CD4-positive, alpha-beta T cell treated with Interleukin-21 for 1 hour (primary cell): ENCODE measurements at regions not wholly inside any gene's neighbourhood (a gene's known extent, or its start where the extent isn't known, plus 50 kb on each side); places are given as distances from the start of the nearest gene placed in this dataset.
"Not testable (repeated sequence)": the region's sequence is repeated elsewhere in the genome, so short reads cannot be mapped to it uniquely, and the experiment has no call there.

Experiments used
- DNase-seq: peaks from one replicate; pipeline ENCODE4 v3.0.0-alpha.2; 2020

- not testable (repeated sequence) for DNase-seq
Observed at GRCh38 chr3:15993660-15994059, 180.8 kb upstream of the GALNT15 start.

- DNase-seq, result not testable (repeated sequence)
Observed at GRCh38 chr3:15996496-15996895, 178.0 kb upstream of the GALNT15 start.

- no peak for DNase-seq
Observed at GRCh38 chr3:15997274-15997943, 177.1 kb upstream of the GALNT15 start.

- no peak for DNase-seq
Observed at GRCh38 chr3:15998911-15999310, 175.6 kb upstream of the GALNT15 start.

- no peak for DNase-seq
Observed at GRCh38 chr3:16004812-16005211, 169.7 kb upstream of the GALNT15 start.

GRCh38 chr3:16011376-16011775 lies 163.1 kb upstream of the GALNT15 start:
- DNase-seq, result no peak

GRCh38 chr3:16012086-16012485 lies 162.4 kb upstream of the GALNT15 start:
- no peak for DNase-seq

GRCh38 chr3:16013568-16013967 lies 160.9 kb upstream of the GALNT15 start:
- no peak for DNase-seq

- DNase-seq, result not testable (repeated sequence)
Observed at GRCh38 chr3:16021801-16022200, 152.7 kb upstream of the GALNT15 start.

- not testable (repeated sequence) for DNase-seq
Observed at GRCh38 chr3:16023881-16024280, 150.6 kb upstream of the GALNT15 start.

- no peak for DNase-seq
Observed at GRCh38 chr3:16024548-16024947, 149.9 kb upstream of the GALNT15 start.

- DNase-seq, result no peak
Observed at GRCh38 chr3:16026753-16027152, 147.7 kb upstream of the GALNT15 start.

- no peak for DNase-seq
Observed at GRCh38 chr3:16028604-16029003, 145.9 kb upstream of the GALNT15 start.

- no peak for DNase-seq
Observed at GRCh38 chr3:16030342-16030741, 144.1 kb upstream of the GALNT15 start.

- no peak for DNase-seq
Observed at GRCh38 chr3:16031434-16031833, 143.0 kb upstream of the GALNT15 start.

GRCh38 chr3:16033889-16034687 lies 140.4 kb upstream of the GALNT15 start:
- DNase-seq, result no peak

- DNase-seq, result no peak
Observed at GRCh38 chr3:16040991-16041390, 133.5 kb upstream of the GALNT15 start.

GRCh38 chr3:16048435-16049318 lies 125.8 kb upstream of the GALNT15 start:
- peak; percentile 53 for DNase-seq

- no peak for DNase-seq
Observed at GRCh38 chr3:16050641-16051467, 123.6 kb upstream of the GALNT15 start.

- no peak for DNase-seq
Observed at GRCh38 chr3:16051691-16052090, 122.8 kb upstream of the GALNT15 start.

GRCh38 chr3:16052964-16053363 lies 121.5 kb upstream of the GALNT15 start:
- DNase-seq, result no peak

- DNase-seq, result no peak
Observed at GRCh38 chr3:16053794-16054193, 120.7 kb upstream of the GALNT15 start.
